Body of pancreas (tissue), 4 donors: ENCODE measurements at regions not wholly inside any gene's neighbourhood (a gene's known extent, or its start where the extent isn't known, plus 50 kb on each side); places are given as distances from the start of the nearest gene placed in this dataset.

Experiments
- ATAC-seq: fragments of 150-250 bp; one replicate; pipeline ENCODE4 v1.9.1; 2016
- DNase-seq, 4 donors: peaks; one replicate each; pipeline ENCODE4 v3.0.0-alpha.2; 2019
- H3K27ac ChIP-seq, 4 donors: fragments of 200-600 bp; sonication (generic); 1 replicate in 3 of 4; 2 replicates in 1 of 4; pipeline versions ENCODE4 v1.5.1 to v1.6.1; 2016 to 2019; ENCODE audit warnings: mild to moderate bottlenecking in 1 of 4, mixed read lengths in 1 of 4, moderate library complexity in 1 of 4
- H3K27me3 ChIP-seq, 2 donors: fragments of 200-600 bp; sonication (generic); one replicate each; pipeline ENCODE4 v1.6.0; 2016; ENCODE audit warnings: mild to moderate bottlenecking in 1 of 2
- H3K36me3 ChIP-seq, 2 donors: fragments of 200-600 bp; sonication (generic); replicated peaks in 1 of 2; 2 replicates each; pipeline ENCODE4 v1.5.1; 2016; ENCODE audit warnings: low read depth in 2 of 2; ENCODE audit not compliant: insufficient read depth in 1 of 2
- H3K4me1 ChIP-seq: fragments of 200-600 bp; sonication (generic); one replicate; pipeline ENCODE4 v1.6.0; 2016
- H3K4me3 ChIP-seq, 2 donors: fragments of 200-600 bp; sonication (generic); 1 replicate in 1 of 2; 2 replicates in 1 of 2; pipeline ENCODE4 v1.5.1; 2016 to 2019
- H3K9me3 ChIP-seq, 3 donors: fragments of 200-600 bp; sonication (generic); 1 replicate in 2 of 3; 2 replicates in 1 of 3; pipeline ENCODE4 v1.5.1; 2016
- POLR2A ChIP-seq, 3 donors: fragments of 450-650 bp; IDR thresholded peaks; one replicate each; pipeline ENCODE4 v1.6.1; 2016; ENCODE audit warnings: antibody characterized with exemption in 3 of 3, mild to moderate bottlenecking in 2 of 3
- WGBS, 2 donors: methylation state at CpG; one replicate each; pipeline ENCODE4 v1.1.5; 2017; 5-methylcytosine and 5-hydroxymethylcytosine counted together
- intact Hi-C: fragments of 100-400 bp; cut with DNase I; formaldehyde crosslinking; loops from one replicate; pipeline ENCODE4 v1.15.1; 2023
- TF ChIP-seq, protein P1 (sequence below), 7 experiments: fragments of 450-650 bp in 4 of 7; fragments of 200-600 bp in 3 of 7; sonication (generic) in 3 of 7; IDR thresholded peaks; one replicate each; pipeline ENCODE4 v1.5.1; 2016 to 2019; ENCODE audit warnings: antibody characterized with exemption in 7 of 7

DNA sequence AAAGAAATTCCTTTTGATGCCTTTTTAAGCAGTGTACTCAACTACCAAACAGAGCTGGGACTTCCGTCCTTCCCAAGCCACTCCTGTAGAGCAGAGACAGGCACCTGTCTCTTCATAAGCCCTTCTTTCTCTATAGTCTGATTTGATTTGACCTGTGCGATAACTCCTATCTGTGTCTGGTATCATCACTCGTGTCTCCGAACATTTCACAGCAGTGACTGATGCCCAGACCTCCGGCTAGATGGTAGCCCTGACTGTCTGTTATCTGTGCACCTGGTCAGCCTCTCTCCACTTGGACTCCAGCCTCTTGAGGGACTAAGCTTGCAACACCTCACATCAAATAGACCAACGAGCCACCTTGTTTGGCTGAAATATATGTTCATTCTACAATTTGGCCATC is 316.2 kb upstream of the ZNF507 start:
- intact Hi-C loops: no loop called here
- H3K9me3 ChIP-seq: no peaks in the 10 kb centered on the region
- 53 to 58% methylated on average over 6 of the region's 6 CpGs for WGBS, 2 donors
- ATAC-seq (no peak), DNase-seq (no peak)
- no peaks in the 10 kb centered on the region for H3K4me1 ChIP-seq
- H3K4me3 ChIP-seq: no peak overlapping the region
- no peak overlapping the region for H3K27ac ChIP-seq
- TF ChIP-seq, protein P1, sequence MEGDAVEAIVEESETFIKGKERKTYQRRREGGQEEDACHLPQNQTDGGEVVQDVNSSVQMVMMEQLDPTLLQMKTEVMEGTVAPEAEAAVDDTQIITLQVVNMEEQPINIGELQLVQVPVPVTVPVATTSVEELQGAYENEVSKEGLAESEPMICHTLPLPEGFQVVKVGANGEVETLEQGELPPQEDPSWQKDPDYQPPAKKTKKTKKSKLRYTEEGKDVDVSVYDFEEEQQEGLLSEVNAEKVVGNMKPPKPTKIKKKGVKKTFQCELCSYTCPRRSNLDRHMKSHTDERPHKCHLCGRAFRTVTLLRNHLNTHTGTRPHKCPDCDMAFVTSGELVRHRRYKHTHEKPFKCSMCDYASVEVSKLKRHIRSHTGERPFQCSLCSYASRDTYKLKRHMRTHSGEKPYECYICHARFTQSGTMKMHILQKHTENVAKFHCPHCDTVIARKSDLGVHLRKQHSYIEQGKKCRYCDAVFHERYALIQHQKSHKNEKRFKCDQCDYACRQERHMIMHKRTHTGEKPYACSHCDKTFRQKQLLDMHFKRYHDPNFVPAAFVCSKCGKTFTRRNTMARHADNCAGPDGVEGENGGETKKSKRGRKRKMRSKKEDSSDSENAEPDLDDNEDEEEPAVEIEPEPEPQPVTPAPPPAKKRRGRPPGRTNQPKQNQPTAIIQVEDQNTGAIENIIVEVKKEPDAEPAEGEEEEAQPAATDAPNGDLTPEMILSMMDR (IDR thresholded peaks at IDR 0.05): no peak
- TF ChIP-seq POLR2A (IDR thresholded peaks at IDR 0.05): no peak
- H3K27me3 ChIP-seq: no peaks in the 10 kb centered on the region
- H3K36me3 ChIP-seq: no peaks in the 10 kb centered on the region

DNA sequence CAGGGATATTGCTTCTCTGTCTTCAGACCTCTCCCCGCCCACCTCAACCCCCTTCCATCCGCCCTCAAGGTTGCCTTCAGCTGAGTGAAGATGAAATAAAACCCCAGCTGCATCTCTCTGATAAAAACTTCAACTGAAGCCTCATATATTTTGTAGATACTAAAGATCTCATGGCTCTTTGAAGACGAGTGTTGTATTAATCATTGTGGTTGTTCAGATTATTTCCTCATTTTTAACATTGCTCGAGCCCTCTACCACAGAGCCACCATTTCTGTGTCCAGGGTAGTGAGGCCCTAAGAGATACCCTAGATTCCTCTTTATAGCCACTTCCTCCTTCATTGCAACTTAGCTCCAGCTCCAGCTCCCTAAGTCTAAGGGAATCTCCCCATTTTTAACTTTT is 312.8 kb upstream of the ZNF507 start:
- Histone ChIP-seq H3K36me3 (no peaks in the 10 kb centered on the region), H3K27ac (no peak overlapping the region), H3K4me3 (no peak overlapping the region), H3K9me3 (no peaks in the 10 kb centered on the region), H3K4me1 (no peaks in the 10 kb centered on the region), H3K27me3 (no peaks in the 10 kb centered on the region)
- TF ChIP-seq POLR2A (IDR thresholded peaks at IDR 0.05): no peak
- TF ChIP-seq, protein P1 (IDR thresholded peaks at IDR 0.05): no peak
- ATAC-seq (no peak), DNase-seq (no peak)
- intact Hi-C loops: no loop called here
- WGBS, 2 donors: 25 to 46% methylated on average over 4 of the region's 4 CpGs

DNA sequence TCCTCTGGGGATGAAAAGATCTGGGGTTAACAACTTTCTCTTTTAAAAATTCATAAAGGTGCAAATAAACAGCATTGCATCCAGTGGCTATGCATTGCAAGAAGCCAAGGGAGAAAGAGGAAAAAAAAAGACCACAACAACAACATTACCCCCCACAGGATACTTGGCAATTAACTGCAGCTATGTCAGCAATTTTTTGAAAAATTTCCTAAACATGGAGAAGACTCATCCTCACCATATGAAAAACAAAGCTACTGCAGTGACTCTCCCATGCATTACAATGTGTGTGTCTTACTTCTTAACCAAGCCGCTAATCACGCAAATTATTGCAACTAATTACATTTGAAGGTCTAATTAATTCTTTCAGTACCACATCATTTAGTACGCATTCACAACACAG is 309.8 kb upstream of the ZNF507 start:
- 72 to 79% methylated on average over 3 of the region's 3 CpGs for WGBS, 2 donors
- Histone ChIP-seq H3K36me3 (no peaks in the 10 kb centered on the region), H3K4me3 (no peak overlapping the region), H3K4me1 (no peaks in the 10 kb centered on the region), H3K9me3 (no peaks in the 10 kb centered on the region), H3K27ac (no peak overlapping the region), H3K27me3 (no peaks in the 10 kb centered on the region)
- ATAC-seq: no peak
- no peak for TF ChIP-seq POLR2A (IDR thresholded peaks at IDR 0.05)
- TF ChIP-seq, protein P1 (IDR thresholded peaks at IDR 0.05): no peak
- no peak for DNase-seq
- intact Hi-C loops: no loop called here

DNA sequence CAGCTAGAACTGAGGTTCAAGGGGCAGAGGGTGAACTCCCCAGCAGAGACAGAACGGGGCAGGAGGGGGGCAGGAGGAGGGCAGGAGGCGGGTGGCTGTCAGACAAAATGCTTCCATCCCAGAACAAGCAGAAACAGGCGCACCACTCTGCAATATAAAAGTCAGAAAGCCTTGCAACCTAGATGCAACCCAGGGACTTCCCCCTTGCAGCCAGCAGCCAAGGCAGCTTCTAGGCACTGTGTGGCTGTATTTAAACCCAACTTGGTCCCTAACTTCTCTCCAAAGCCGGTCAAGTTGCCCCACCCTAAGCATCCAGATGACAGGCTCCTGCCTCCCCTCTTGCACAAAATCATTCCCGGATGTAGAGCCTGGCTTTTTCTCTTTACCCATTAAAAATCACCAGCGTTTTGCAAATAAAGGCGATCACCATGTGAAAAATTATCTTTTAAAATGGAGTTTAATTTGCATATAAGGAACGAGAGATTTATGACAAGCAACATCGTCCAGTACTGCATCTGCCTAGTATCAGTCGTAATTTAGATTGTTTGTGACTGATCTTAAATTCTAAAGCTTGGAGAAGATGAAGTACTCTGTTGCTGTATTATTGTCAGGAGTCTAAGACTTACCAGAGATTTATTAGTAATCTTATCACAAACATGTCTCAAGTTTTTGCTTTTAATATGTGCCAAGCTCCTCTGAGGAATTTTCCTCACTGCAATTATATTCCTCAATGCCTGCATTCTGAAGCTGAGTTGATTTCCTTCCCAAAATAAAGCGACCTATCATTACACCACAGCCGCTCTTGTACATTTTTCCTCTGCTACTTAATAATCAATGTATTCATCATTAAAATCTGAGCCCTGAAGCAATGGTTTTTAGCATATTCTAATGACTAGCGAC is 307.1 kb upstream of the ZNF507 start:
- H3K27me3 ChIP-seq: peaks cover 0 to 11% of the 10 kb centered on the region in 2 donors
- no peaks in the 10 kb centered on the region for H3K9me3 ChIP-seq
- H3K4me3 ChIP-seq: no peak overlapping the region
- no peaks in the 10 kb centered on the region for H3K36me3 ChIP-seq
- intact Hi-C loops: no loop called here
- WGBS, 2 donors: 38 to 41% methylated on average over 13 of the region's 13 CpGs
- TF ChIP-seq, protein P1 (IDR thresholded peaks at IDR 0.05): no peak
- no peak for TF ChIP-seq POLR2A (IDR thresholded peaks at IDR 0.05)
- peaks cover 8% of the 10 kb centered on the region for H3K4me1 ChIP-seq
- ATAC-seq (no peak), DNase-seq (no peak)
- no peak overlapping the region for H3K27ac ChIP-seq

DNA sequence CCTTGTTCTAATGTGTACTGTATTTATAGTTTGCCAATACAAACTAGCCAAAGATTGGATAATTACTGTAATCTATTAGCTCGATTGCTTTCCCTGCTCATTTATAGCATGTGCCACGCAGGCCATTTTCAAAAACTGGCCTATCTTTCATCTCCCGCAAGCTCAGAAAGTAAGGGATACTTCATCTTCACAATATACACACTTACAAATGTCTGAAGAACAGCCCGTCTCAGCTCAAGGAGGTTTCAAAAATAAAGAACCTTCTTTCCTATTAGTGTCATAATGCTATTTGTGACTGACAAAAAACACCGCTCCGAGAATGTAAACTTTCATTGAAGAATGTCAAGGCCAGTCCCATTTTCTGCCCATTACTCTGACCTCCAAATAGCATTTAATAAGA is 306.4 kb upstream of the ZNF507 start:
- Histone ChIP-seq H3K4me1 (peaks cover 8% of the 10 kb centered on the region), H3K4me3 (no peak overlapping the region), H3K36me3 (no peaks in the 10 kb centered on the region), H3K9me3 (no peaks in the 10 kb centered on the region), H3K27ac (no peak overlapping the region), H3K27me3 (peaks cover 0 to 11% of the 10 kb centered on the region in 2 donors)
- no peak for ATAC-seq
- TF ChIP-seq, protein P1 (IDR thresholded peaks at IDR 0.05): no peak
- no peak for TF ChIP-seq POLR2A (IDR thresholded peaks at IDR 0.05)
- DNase-seq: no peak
- 20 to 25% methylated on average over 6 of the region's 6 CpGs for WGBS, 2 donors
- intact Hi-C loops: no loop called here
